ENCODE measurements at regions not wholly inside any gene's neighbourhood (a gene's known extent, or its start where the extent isn't known, plus 50 kb on each side); places are given as distances from the start of the nearest gene placed in this dataset.

DNA sequence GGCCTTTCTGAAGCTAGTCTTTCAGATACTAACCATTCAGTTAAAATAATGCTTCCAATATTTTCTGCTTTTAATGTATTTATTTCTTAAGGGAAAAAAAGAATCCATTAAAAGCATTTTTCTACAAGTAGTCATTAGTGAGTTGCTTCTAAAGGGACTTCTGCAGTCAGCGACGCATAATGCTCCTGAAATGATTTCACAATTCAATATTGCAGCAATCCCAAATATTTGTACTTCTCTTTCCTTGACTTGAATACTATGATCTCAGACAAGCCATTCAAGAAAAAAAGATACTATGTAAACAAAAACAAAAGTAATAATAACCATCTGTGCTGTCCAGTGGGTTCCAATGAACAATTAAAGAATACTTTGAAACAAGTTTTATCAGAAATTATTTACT lies 681.0 kb downstream of the DIPK2A start:
- no peak for TF ChIP-seq POLR2AphosphoS5 (IDR thresholded peaks at IDR 0.05; ENCODE audit: low read depth, low read length)
- TF ChIP-seq POLR2A (IDR thresholded peaks at IDR 0.05; ENCODE audit: low read depth, low read length) = no peak
- no peak for TF ChIP-seq TAF1 (IDR thresholded peaks at IDR 0.05; ENCODE audit: borderline replicate concordance, low read depth, low read length)
